IMR-90 (cell line): ENCODE measurements at regions not wholly inside any gene's neighbourhood (a gene's known extent, or its start where the extent isn't known, plus 50 kb on each side); places are given as distances from the start of the nearest gene placed in this dataset.

Source experiments
- ATAC-seq: fragments of 200-7000 bp; cut with Tn5 transposase; 2 replicates; pipeline ENCODE4 v1.9.1; 2020; ENCODE audit warnings: low read depth, mild to moderate bottlenecking, moderate library complexity
- BruUV-seq: library from RNA; stranded (reverse); fragments of 400-500 nt; replicated peaks from 2 replicates; lab custom pipeline; 2021; lab: Mats Ljungman, UMichigan
- CTCF ChIA-PET: fragments of 300-600 bp; formaldehyde crosslinking; extraction: SDS; loops from one replicate; lab custom pipeline; 2021; ENCODE audit warnings: antibody characterized with exemption; lab: Yijun Ruan, JAX
- POLR2A ChIA-PET: fragments of 300-600 bp; sonication (Branson Sonifier 250); formaldehyde crosslinking; loops from one replicate; lab custom pipeline; 2022; ENCODE audit warnings: antibody characterized with exemption; ENCODE audit not compliant: unreplicated experiment; lab: Charles Lee
- DNase-seq: peaks from one replicate; pipeline ENCODE4 v3.0.0; 2013
- H2AFZ ChIP-seq: replicated peaks from 2 replicates; pipeline ENCODE3; 2013; ENCODE audit warnings: low read length, mild to moderate bottlenecking; ENCODE audit not compliant: poor library complexity
- H2AK5ac ChIP-seq: 2 replicates; pipeline ENCODE4 v1.6.1; 2013; ENCODE audit warnings: low read depth, low read length, inconsistent platforms
- H2AK9ac ChIP-seq: replicated peaks from 2 replicates; pipeline ENCODE3; 2013; ENCODE audit warnings: mild to moderate bottlenecking, low read depth, low read length, moderate library complexity; ENCODE audit not compliant: poor library complexity
- H2BK120ac ChIP-seq: 2 replicates; pipeline ENCODE4 v1.6.1; 2013; ENCODE audit warnings: low read depth, low read length, inconsistent platforms
- H2BK15ac ChIP-seq: 3 replicates; pipeline ENCODE4 v1.6.1; 2013; ENCODE audit warnings: low read depth, low read length, inconsistent platforms
- H2BK20ac ChIP-seq: 2 replicates; pipeline ENCODE4 v1.6.1; 2013; ENCODE audit warnings: low read depth, mild to moderate bottlenecking, inconsistent platforms, low read length, moderate library complexity
- H2BK5ac ChIP-seq: 2 replicates; pipeline ENCODE4 v1.6.1; 2013; ENCODE audit warnings: mild to moderate bottlenecking, low read depth, low read length, inconsistent platforms; ENCODE audit not compliant: poor library complexity, severe bottlenecking
- H3K14ac ChIP-seq: replicated peaks from 2 replicates; pipeline ENCODE4 v1.6.1; 2013; ENCODE audit warnings: low read depth, low read length, inconsistent platforms
- H3K18ac ChIP-seq: 2 replicates; pipeline ENCODE4 v1.6.1; 2013; ENCODE audit warnings: low read depth, low read length, control low read depth
- H3K23ac ChIP-seq: 2 replicates; pipeline ENCODE4 v1.6.1; 2013; ENCODE audit warnings: low read depth, low read length, inconsistent platforms
- H3K27ac ChIP-seq: 2 replicates; pipeline ENCODE4 v1.5.1; 2013; ENCODE audit warnings: mild to moderate bottlenecking, control low read depth, low read length; ENCODE audit not compliant: insufficient read depth
- H3K27me3 ChIP-seq: 2 replicates; pipeline ENCODE4 v1.6.1; 2013; ENCODE audit warnings: low read length; ENCODE audit not compliant: control insufficient read depth, insufficient read depth
- H3K36me3 ChIP-seq: 2 replicates; pipeline ENCODE4 v1.6.1; 2013; ENCODE audit warnings: low read length, mixed read lengths; ENCODE audit not compliant: control insufficient read depth, insufficient read depth
- H3K4ac ChIP-seq: 2 replicates; pipeline ENCODE4 v1.6.1; 2013; ENCODE audit warnings: low read depth, low read length, inconsistent platforms
- H3K4me1 ChIP-seq: 2 replicates; pipeline ENCODE4 v1.6.1; 2013; ENCODE audit warnings: low read length, mixed read lengths; ENCODE audit not compliant: control insufficient read depth, insufficient read depth
- H3K4me2 ChIP-seq: 2 replicates; pipeline ENCODE4 v1.6.1; 2013; ENCODE audit warnings: low read depth, mild to moderate bottlenecking, control low read depth, low read length, moderate library complexity
- H3K4me3 ChIP-seq: 2 replicates; pipeline ENCODE4 v1.5.1; 2013; ENCODE audit warnings: low read depth, mild to moderate bottlenecking, control low read depth, low read length, moderate library complexity; ENCODE audit not compliant: insufficient read depth
- H3K56ac ChIP-seq: 2 replicates; pipeline ENCODE4 v1.6.1; 2013; ENCODE audit warnings: low read length, inconsistent platforms; ENCODE audit not compliant: insufficient read depth; ENCODE audit errors: extremely low read depth
- H3K79me1 ChIP-seq, 2 experiments: 2 replicates each; pipeline ENCODE4 v1.6.1; 2013; ENCODE audit warnings: low read length in 2 of 2, inconsistent platforms in 1 of 2, low read depth in 1 of 2
- H3K9ac ChIP-seq: 2 replicates; pipeline ENCODE4 v1.6.1; 2013; ENCODE audit warnings: low read depth, low read length, control low read depth
- H3K9me1 ChIP-seq: 2 replicates; pipeline ENCODE4 v1.6.1; 2013; ENCODE audit warnings: low read length, inconsistent platforms; ENCODE audit not compliant: insufficient read depth
- H3K9me3 ChIP-seq: 2 replicates; pipeline ENCODE4 v1.6.1; 2013; ENCODE audit warnings: low read length; ENCODE audit not compliant: control insufficient read depth, insufficient read depth
- H4K20me1 ChIP-seq: 2 replicates; pipeline ENCODE4 v1.6.1; 2013; ENCODE audit warnings: low read length, inconsistent platforms; ENCODE audit not compliant: insufficient read depth
- H4K5ac ChIP-seq: 2 replicates; pipeline ENCODE4 v1.6.1; 2013; ENCODE audit warnings: mild to moderate bottlenecking, low read depth, low read length, control low read depth
- H4K8ac ChIP-seq, 2 experiments: 2 replicates each; pipeline ENCODE4 v1.6.1; 2013; ENCODE audit warnings: low read depth in 2 of 2, low read length in 2 of 2, control low read depth in 1 of 2, inconsistent platforms in 1 of 2
- H4K91ac ChIP-seq: 2 replicates; pipeline ENCODE4 v1.6.1; 2013; ENCODE audit warnings: low read depth, low read length, inconsistent platforms; ENCODE audit not compliant: insufficient read depth
- BHLHE40 ChIP-seq: fragments of 150-350 bp; IDR thresholded peaks from 2 replicates; pipeline ENCODE4 v1.6.1; 2016; ENCODE audit warnings: mild to moderate bottlenecking, low read depth, low read length
- CEBPB ChIP-seq: IDR thresholded peaks from 2 replicates; pipeline ENCODE4 v1.6.1; 2012; ENCODE audit warnings: low read depth, low read length, improper control_type of control experiment
- CHD1 ChIP-seq: IDR thresholded peaks from 2 replicates; pipeline ENCODE4 v1.6.1; 2012; ENCODE audit warnings: low read depth, low read length, improper control_type of control experiment
- FOS ChIP-seq: fragments of 150-350 bp; IDR thresholded peaks from 2 replicates; pipeline ENCODE4 v1.6.1; 2016; ENCODE audit warnings: low read depth, low read length
- MAZ ChIP-seq: IDR thresholded peaks from 2 replicates; pipeline ENCODE4 v1.6.1; 2012; ENCODE audit warnings: low read depth, mild to moderate bottlenecking, low read length, improper control_type of control experiment, moderate library complexity, borderline replicate concordance
- NFE2L2 ChIP-seq: fragments of 150-350 bp; IDR thresholded peaks from 2 replicates; pipeline ENCODE4 v1.6.1; 2016; ENCODE audit warnings: low read depth, mild to moderate bottlenecking, low read length
- POLR2A ChIP-seq: IDR thresholded peaks from 2 replicates; pipeline ENCODE4 v1.6.1; 2012; ENCODE audit warnings: mild to moderate bottlenecking, low read depth, low read length
- RAD21 ChIP-seq: IDR thresholded peaks from 2 replicates; pipeline ENCODE4 v1.6.1; 2012; ENCODE audit warnings: low read length, improper control_type of control experiment
- RCOR1 ChIP-seq: IDR thresholded peaks from 2 replicates; pipeline ENCODE4 v1.6.1; 2012; ENCODE audit warnings: mild to moderate bottlenecking, low read length, improper control_type of control experiment; ENCODE audit not compliant: insufficient replicate concordance
- SMC3 ChIP-seq: fragments of 150-350 bp; IDR thresholded peaks from 2 replicates; pipeline ENCODE4 v1.6.1; 2016; ENCODE audit warnings: low read depth, mild to moderate bottlenecking, antibody characterized with exemption, low read length, moderate library complexity
- WGBS, 2 experiments: methylation state at CpG; one replicate each; pipeline versions ENCODE4 v1.1.5 to v1.1.7; 2013; ENCODE audit warnings: missing lambda C conversion rate in 2 of 2; ENCODE audit not compliant: insufficient read length in 1 of 2; ENCODE audit errors: extremely low coverage in 2 of 2; 5-methylcytosine and 5-hydroxymethylcytosine counted together
- dilution Hi-C: fragments of 300-500 bp; cut with HindIII; formaldehyde crosslinking; loops from one replicate; pipeline ENCODE4 v1.14.3; 2018; ENCODE audit warnings: low sequenced_read_pairs; ENCODE audit not compliant: unreplicated experiment
- in situ Hi-C: fragments of 300-500 bp; cut with MboI; formaldehyde crosslinking; loops from 3 replicates; pipeline ENCODE4 v1.14.3; 2019; ENCODE audit warnings: low sequenced_read_pairs, inconsistent platforms, mixed read lengths
- intact Hi-C: fragments of 100-400 bp; cut with micrococcal nuclease; formaldehyde crosslinking; loops from 2 replicates; pipeline ENCODE4 v1.10.0; 2022
- TF ChIP-seq, protein P1 (sequence below): fragments of 150-350 bp; IDR thresholded peaks from 2 replicates; pipeline ENCODE4 v1.6.1; 2017; ENCODE audit warnings: mild to moderate bottlenecking, antibody characterized with exemption, low read length, low read depth
- TF ChIP-seq, protein P2 (sequence below): fragments of 150-350 bp; IDR thresholded peaks from 2 replicates; pipeline ENCODE4 v1.6.1; 2016; ENCODE audit warnings: low read depth, mild to moderate bottlenecking, low read length, moderate library complexity, borderline replicate concordance

DNA sequence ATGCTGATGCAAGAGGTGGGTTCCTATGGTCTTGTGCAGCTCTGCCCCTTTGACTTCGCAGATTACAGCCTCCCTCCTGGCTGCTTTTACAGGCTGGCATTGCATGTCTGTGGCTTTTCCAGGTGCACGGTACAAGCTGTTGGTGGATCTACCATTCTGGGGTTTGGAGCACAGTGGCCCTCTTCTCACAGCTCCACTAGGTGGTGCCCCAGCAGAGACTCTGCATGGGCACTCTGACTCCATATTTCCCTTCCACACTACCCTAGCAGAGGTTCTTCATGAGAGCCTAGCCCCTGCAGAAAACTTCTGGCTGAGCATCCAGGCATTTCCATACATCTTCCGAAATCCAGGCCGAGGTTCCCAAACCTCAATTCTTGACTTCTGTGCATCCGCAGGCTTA lies 989.0 kb downstream of the PLA2G4A start:
- Histone ChIP-seq H3K9me1 (no peaks in the 10 kb centered on the region), H4K91ac (no peak overlapping the region), H3K27me3 (no peaks in the 10 kb centered on the region), H4K5ac (no peak overlapping the region), H2AFZ (no peak overlapping the region), H2AK9ac (no peak overlapping the region), H3K56ac (no peak overlapping the region), H3K4ac (no peak overlapping the region), H3K4me2 (no peak overlapping the region), H3K18ac (no peak overlapping the region), H2BK15ac (no peak overlapping the region), H3K27ac (no peak overlapping the region), H2AK5ac (no peak overlapping the region), H3K14ac (no peak overlapping the region), H3K4me3 (no peak overlapping the region), H2BK5ac (no peak overlapping the region), H3K79me1 (no peaks in the 10 kb centered on the region), H3K4me1 (no peaks in the 10 kb centered on the region), H3K9me3 (no peaks in the 10 kb centered on the region), H4K8ac (no peak overlapping the region), H4K20me1 (no peaks in the 10 kb centered on the region), H3K9ac (no peak overlapping the region), H2BK120ac (no peak overlapping the region), H3K23ac (no peak overlapping the region), H2BK20ac (no peak overlapping the region), H3K36me3 (no peaks in the 10 kb centered on the region)
- 84% methylated on average over 5 of the region's 5 CpGs; no CpG with 5 or more reads in 1 of the 2 experiments for whole genome bisulfite sequencing, 2 experiments
- no peak for ATAC-seq
- dilution Hi-C loops, result no loop called here
- TF ChIP-seq POLR2A, result no peak
- no peak for TF ChIP-seq CHD1
- TF ChIP-seq SMC3, result no peak
- TF ChIP-seq FOS, result no peak
- TF ChIP-seq, protein P1, sequence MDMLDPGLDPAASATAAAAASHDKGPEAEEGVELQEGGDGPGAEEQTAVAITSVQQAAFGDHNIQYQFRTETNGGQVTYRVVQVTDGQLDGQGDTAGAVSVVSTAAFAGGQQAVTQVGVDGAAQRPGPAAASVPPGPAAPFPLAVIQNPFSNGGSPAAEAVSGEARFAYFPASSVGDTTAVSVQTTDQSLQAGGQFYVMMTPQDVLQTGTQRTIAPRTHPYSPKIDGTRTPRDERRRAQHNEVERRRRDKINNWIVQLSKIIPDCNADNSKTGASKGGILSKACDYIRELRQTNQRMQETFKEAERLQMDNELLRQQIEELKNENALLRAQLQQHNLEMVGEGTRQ, result no peak
- TF ChIP-seq, protein P2, sequence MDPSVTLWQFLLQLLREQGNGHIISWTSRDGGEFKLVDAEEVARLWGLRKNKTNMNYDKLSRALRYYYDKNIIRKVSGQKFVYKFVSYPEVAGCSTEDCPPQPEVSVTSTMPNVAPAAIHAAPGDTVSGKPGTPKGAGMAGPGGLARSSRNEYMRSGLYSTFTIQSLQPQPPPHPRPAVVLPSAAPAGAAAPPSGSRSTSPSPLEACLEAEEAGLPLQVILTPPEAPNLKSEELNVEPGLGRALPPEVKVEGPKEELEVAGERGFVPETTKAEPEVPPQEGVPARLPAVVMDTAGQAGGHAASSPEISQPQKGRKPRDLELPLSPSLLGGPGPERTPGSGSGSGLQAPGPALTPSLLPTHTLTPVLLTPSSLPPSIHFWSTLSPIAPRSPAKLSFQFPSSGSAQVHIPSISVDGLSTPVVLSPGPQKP, result no peak
- TF ChIP-seq RAD21, result no peak
- no peak for TF ChIP-seq RCOR1
- TF ChIP-seq NFE2L2, result no peak
- TF ChIP-seq CEBPB, result no peak
- no peak for TF ChIP-seq BHLHE40
- no peak for TF ChIP-seq MAZ
- no TSS peak for BruUV-seq
- in situ Hi-C loops, result no loop called here
- intact Hi-C loops, result no loop called here
- CTCF ChIA-PET, result no interaction called here
- no peak for DNase-seq
- POLR2A ChIA-PET, result no interaction called here
